NT2/D1 (cell line): ENCODE measurements at regions not wholly inside any gene's neighbourhood (a gene's known extent, or its start where the extent isn't known, plus 50 kb on each side); places are given as distances from the start of the nearest gene placed in this dataset.

Experiments
- SUZ12 ChIP-seq: IDR thresholded peaks from 2 replicates; pipeline ENCODE4 v1.6.1; 2011; ENCODE audit not compliant: insufficient read length, insufficient read depth; ENCODE audit errors: extremely low read depth
- YY1 ChIP-seq: IDR thresholded peaks from 2 replicates; pipeline ENCODE4 v1.6.1; 2011; ENCODE audit not compliant: insufficient read length, insufficient read depth
- ZNF274 ChIP-seq: IDR thresholded peaks from 2 replicates; pipeline ENCODE4 v1.6.1; 2011; ENCODE audit warnings: mild to moderate bottlenecking, low read depth, low read length

DNA sequence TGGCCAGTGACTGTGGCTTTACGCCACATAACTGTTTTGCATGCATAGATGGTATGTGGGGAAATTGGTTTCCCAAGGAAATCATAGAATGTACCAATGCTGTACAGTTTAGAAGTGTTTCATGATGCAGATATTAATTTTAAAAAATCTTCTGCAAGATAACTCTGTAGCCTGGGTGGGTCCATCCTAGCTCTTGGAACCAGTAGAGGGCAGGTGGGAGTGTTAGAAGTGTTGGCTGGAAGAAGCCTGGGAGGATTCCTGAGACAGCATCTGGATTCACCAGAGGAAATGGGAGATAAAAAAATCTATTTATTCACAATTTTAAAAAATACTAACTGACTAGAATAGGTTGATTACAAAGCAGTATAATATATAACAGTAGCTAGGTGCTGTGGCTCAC, 139.9 kb upstream of the GRIA4 start:
- no peak for TF ChIP-seq YY1
- no peak for TF ChIP-seq ZNF274
- no peak for TF ChIP-seq SUZ12
